OCI-LY7 (cell line): ENCODE measurements at regions not wholly inside any gene's neighbourhood (a gene's known extent, or its start where the extent isn't known, plus 50 kb on each side); places are given as distances from the start of the nearest gene placed in this dataset.

Experiments used
- BruUV-seq: library from RNA; stranded (reverse); fragments of 400-500 nt; replicated peaks from 2 replicates; lab custom pipeline; 2021; lab: Mats Ljungman, UMichigan
- CTCF ChIA-PET: fragments of 300-600 bp; sonication (Branson Sonifier 250); formaldehyde crosslinking; loops from one replicate; lab custom pipeline; 2022; ENCODE audit warnings: antibody characterized with exemption; ENCODE audit not compliant: unreplicated experiment; lab: Charles Lee
- POLR2A ChIA-PET: fragments of 300-600 bp; sonication (Branson Sonifier 250); formaldehyde crosslinking; loops from one replicate; lab custom pipeline; 2022; ENCODE audit warnings: antibody characterized with exemption; lab: Charles Lee
- DNase-seq: peaks from one replicate; pipeline ENCODE4 v3.0.0-alpha.2; 2015; ENCODE audit warnings: low spot score
- H2AFZ ChIP-seq: fragments of 200-600 bp; sonication (generic), shearing (Covaris generic); 2 replicates; pipeline ENCODE4 v1.6.1; 2014; ENCODE audit warnings: mild to moderate bottlenecking, antibody characterized with exemption, low read length, moderate library complexity
- H3K27ac ChIP-seq: fragments of 200-600 bp; sonication (generic); 2 replicates; pipeline ENCODE4 v1.5.1; 2014; ENCODE audit warnings: mixed run types, low read depth, mild to moderate bottlenecking, moderate library complexity, low read length, inconsistent platforms; ENCODE audit not compliant: poor library complexity, severe bottlenecking
- H3K36me3 ChIP-seq: fragments of 200-600 bp; sonication (generic); 2 replicates; pipeline ENCODE4 v1.6.1; 2014; ENCODE audit warnings: mild to moderate bottlenecking, antibody characterized with exemption, low read length, moderate library complexity, mixed read lengths; ENCODE audit not compliant: insufficient read depth
- H3K4me1 ChIP-seq: fragments of 200-600 bp; sonication (generic); 2 replicates; pipeline ENCODE4 v1.5.1; 2014; ENCODE audit warnings: mild to moderate bottlenecking, low read length; ENCODE audit not compliant: insufficient read depth, poor library complexity, severe bottlenecking
- H3K4me2 ChIP-seq: fragments of 200-600 bp; sonication (generic); 2 replicates; pipeline ENCODE4 v1.6.1; 2014; ENCODE audit warnings: mild to moderate bottlenecking, low read length
- H3K4me3 ChIP-seq: fragments of 200-600 bp; sonication (generic); 2 replicates; pipeline ENCODE4 v1.5.1; 2014; ENCODE audit warnings: mild to moderate bottlenecking, low read depth, low read length; ENCODE audit not compliant: poor library complexity, severe bottlenecking
- H3K79me2 ChIP-seq: fragments of 200-600 bp; sonication (generic); 2 replicates; pipeline ENCODE4 v1.6.1; 2016; ENCODE audit warnings: low read depth, mild to moderate bottlenecking, low read length, moderate library complexity, mixed read lengths; ENCODE audit not compliant: insufficient read depth
- H3K9me2 ChIP-seq: fragments of 200-600 bp; sonication (generic); 2 replicates; pipeline ENCODE4 v1.6.1; 2016; ENCODE audit warnings: mild to moderate bottlenecking, low read length, mixed read lengths; ENCODE audit not compliant: insufficient read depth
- H3K9me3 ChIP-seq: fragments of 200-600 bp; sonication (generic); 2 replicates; pipeline ENCODE4 v1.6.1; 2014; ENCODE audit warnings: mild to moderate bottlenecking, mixed run types, low read length, mixed read lengths
- H4K20me1 ChIP-seq: fragments of 200-600 bp; sonication (generic); 2 replicates; pipeline ENCODE4 v1.6.1; 2014; ENCODE audit warnings: mild to moderate bottlenecking, antibody characterized with exemption, low read length, moderate library complexity, mixed read lengths; ENCODE audit not compliant: insufficient read depth
- CTCF ChIP-seq: fragments of 200-600 bp; sonication (generic); conservative IDR thresholded peaks from 2 replicates; pipeline ENCODE4 v1.5.1; 2014; ENCODE audit warnings: mild to moderate bottlenecking, antibody characterized with exemption, low read length, moderate library complexity, mixed read lengths
- EZH2phosphoT487 ChIP-seq: fragments of 200-600 bp; sonication (generic); IDR thresholded peaks from 2 replicates; pipeline ENCODE4 v1.6.1; 2018; ENCODE audit warnings: low read depth, borderline replicate concordance, mild to moderate bottlenecking, mixed run types, antibody characterized with exemption, low read length, moderate library complexity, mixed read lengths
- intact Hi-C: fragments of 100-400 bp; cut with micrococcal nuclease; formaldehyde crosslinking; loops from one replicate; pipeline ENCODE4 v1.10.0; 2022; ENCODE audit not compliant: unreplicated experiment

DNA sequence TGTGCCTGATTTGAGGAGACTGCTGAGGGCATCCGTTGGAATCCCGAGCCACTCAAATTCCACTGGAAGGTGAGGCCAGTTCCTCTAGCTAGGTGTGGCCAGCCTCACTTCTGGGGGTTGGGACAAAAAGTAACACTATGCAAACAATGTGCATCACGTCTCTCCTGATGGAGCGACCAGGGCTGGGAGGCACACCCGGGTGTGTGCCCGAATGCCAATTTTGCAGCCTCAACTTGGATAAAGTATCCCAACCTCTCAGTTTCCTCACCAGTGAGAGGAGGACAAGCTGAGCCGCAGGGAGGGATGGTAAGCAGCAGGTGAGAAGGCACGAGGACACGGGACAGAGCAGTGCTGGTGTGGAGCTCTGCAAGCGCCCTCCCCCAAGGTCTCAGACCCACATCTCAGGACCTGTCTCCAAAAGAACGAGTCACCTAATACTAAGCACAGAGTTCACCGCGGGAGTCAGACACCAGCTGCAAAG, 218.3 kb downstream of the HAUS1 start:
- intact Hi-C loops = no loop called here
- POLR2A ChIA-PET = no interaction called here
- BruUV-seq = no TSS peak

GRCh38 chr18:46322941-46323340, 218.8 kb downstream of the HAUS1 start:
- DNase-seq = no peak
- CTCF ChIA-PET = no interaction called here

More for the DNA sequence above, 218.3 kb downstream of the HAUS1 start:
- Histone ChIP-seq H3K4me2 (no peak overlapping the region), H2AFZ (no peak overlapping the region), H3K4me1 (peaks cover 8% of the 10 kb centered on the region), H4K20me1 (no peaks in the 10 kb centered on the region), H3K4me3 (no peak overlapping the region), H3K27ac (no peak overlapping the region), H3K36me3 (no peaks in the 10 kb centered on the region), H3K79me2 (no peaks in the 10 kb centered on the region), H3K9me3 (no peaks in the 10 kb centered on the region), H3K9me2 (no peaks in the 10 kb centered on the region)
- no peak for TF ChIP-seq CTCF
- TF ChIP-seq EZH2phosphoT487 = no peak
- no peak for DNase-seq
- CTCF ChIA-PET = no interaction called here

More at GRCh38 chr18:46322941-46323340, 218.8 kb downstream of the HAUS1 start:
- Histone ChIP-seq H4K20me1 (no peaks in the 10 kb centered on the region), H3K9me2 (no peaks in the 10 kb centered on the region), H3K4me1 (peaks cover 8% of the 10 kb centered on the region), H3K79me2 (no peaks in the 10 kb centered on the region), H2AFZ (no peak overlapping the region), H3K4me2 (no peak overlapping the region), H3K4me3 (no peak overlapping the region), H3K9me3 (no peaks in the 10 kb centered on the region), H3K36me3 (no peaks in the 10 kb centered on the region), H3K27ac (no peak overlapping the region)
- TF ChIP-seq EZH2phosphoT487 (no peak), CTCF (no peak)
- intact Hi-C loops = no loop called here
- POLR2A ChIA-PET = no interaction called here
- BruUV-seq = no TSS peak
